HEK293T (cell line): ENCODE measurements at regions not wholly inside any gene's neighbourhood (a gene's known extent, or its start where the extent isn't known, plus 50 kb on each side); places are given as distances from the start of the nearest gene placed in this dataset.

Experiments
- CTCF ChIA-PET: fragments of 350-600 bp; formaldehyde crosslinking; extraction: SDS; loops from one replicate; lab custom pipeline; 2021; ENCODE audit warnings: antibody characterized with exemption, inconsistent platforms; lab: Yijun Ruan, JAX
- POLR2A ChIA-PET: fragments of 350-600 bp; formaldehyde crosslinking; extraction: SDS; loops from one replicate; lab custom pipeline; 2020; ENCODE audit warnings: antibody characterized with exemption, inconsistent platforms; lab: Yijun Ruan, JAX
- DNase-seq: peaks from one replicate; pipeline ENCODE4 v3.0.0; 2012; ENCODE audit warnings: mixed read lengths; ENCODE audit errors: extremely low spot score
- ARNT ChIP-seq: fragments of 450-650 bp; IDR thresholded peaks from 2 replicates; pipeline ENCODE4 v1.6.1; 2017; ENCODE audit warnings: mild to moderate bottlenecking
- BHLHE40 ChIP-seq: fragments of 450-650 bp; IDR thresholded peaks from 2 replicates; pipeline ENCODE4 v1.6.1; 2016; ENCODE audit warnings: mild to moderate bottlenecking, moderate library complexity, borderline replicate concordance
- CTBP1 ChIP-seq: fragments of 450-650 bp; IDR thresholded peaks from 2 replicates; pipeline ENCODE4 v1.6.1; 2016; ENCODE audit warnings: borderline replicate concordance
- ELF4 ChIP-seq: fragments of 450-650 bp; IDR thresholded peaks from 2 replicates; pipeline ENCODE4 v1.6.1; 2017; ENCODE audit warnings: antibody characterized with exemption
- FOXA1 ChIP-seq: fragments of 450-650 bp; IDR thresholded peaks from 2 replicates; pipeline ENCODE4 v1.6.1; 2016; ENCODE audit warnings: mild to moderate bottlenecking
- FOXK2 ChIP-seq: fragments of 450-650 bp; IDR thresholded peaks from 2 replicates; pipeline ENCODE4 v1.6.1; 2016; ENCODE audit warnings: mild to moderate bottlenecking
- FOXM1 ChIP-seq: fragments of 450-650 bp; IDR thresholded peaks from 2 replicates; pipeline ENCODE4 v1.6.1; 2017; ENCODE audit warnings: mild to moderate bottlenecking, borderline replicate concordance
- HDGF ChIP-seq: fragments of 450-650 bp; IDR thresholded peaks from 2 replicates; pipeline ENCODE4 v1.6.1; 2017; ENCODE audit warnings: antibody characterized with exemption, borderline replicate concordance
- L3MBTL2 ChIP-seq: fragments of 450-650 bp; conservative IDR thresholded peaks from 2 replicates; pipeline ENCODE4 v1.6.1; 2016; ENCODE audit warnings: mild to moderate bottlenecking
- LEF1 ChIP-seq: fragments of 450-650 bp; IDR thresholded peaks from 2 replicates; pipeline ENCODE4 v1.6.1; 2017; ENCODE audit warnings: mild to moderate bottlenecking, borderline replicate concordance
- NFRKB ChIP-seq: fragments of 450-650 bp; IDR thresholded peaks from 2 replicates; pipeline ENCODE4 v1.6.1; 2016; ENCODE audit warnings: mild to moderate bottlenecking, moderate library complexity
- PKNOX1 ChIP-seq: fragments of 450-650 bp; IDR thresholded peaks from 2 replicates; pipeline ENCODE4 v1.6.1; 2016
- SP1 ChIP-seq: fragments of 450-650 bp; IDR thresholded peaks from 2 replicates; pipeline ENCODE4 v1.6.1; 2017
- SUZ12 ChIP-seq: fragments of 450-650 bp; IDR thresholded peaks from 2 replicates; pipeline ENCODE4 v1.6.1; 2016; ENCODE audit warnings: mild to moderate bottlenecking
- TARDBP ChIP-seq: fragments of 450-650 bp; IDR thresholded peaks from 2 replicates; pipeline ENCODE4 v1.6.1; 2016
- ZNF384 ChIP-seq: fragments of 450-650 bp; IDR thresholded peaks from 2 replicates; pipeline ENCODE4 v1.6.1; 2016

- TF ChIP-seq PKNOX1 (no peak), SUZ12 (no peak), FOXA1 (no peak), FOXM1 (no peak), ELF4 (no peak), L3MBTL2 (no peak), FOXK2 (no peak), LEF1 (no peak), NFRKB (no peak), BHLHE40 (no peak), HDGF (no peak), ZNF384 (no peak)
- ChIA-PET POLR2A (no interaction called here), CTCF (no interaction called here)
- no peak for DNase-seq
Observed at GRCh38 chr4:62301500-62301899, 1101.4 kb downstream of the ADGRL3 start.

- POLR2A ChIA-PET = no interaction called here
- TF ChIP-seq CTBP1 (no peak), ARNT (no peak), PKNOX1 (no peak), FOXA1 (no peak), L3MBTL2 (no peak), SUZ12 (no peak), FOXM1 (no peak), TARDBP (no peak), ZNF384 (no peak), FOXK2 (no peak), LEF1 (no peak), BHLHE40 (no peak), ELF4 (no peak), NFRKB (no peak), SP1 (no peak), HDGF (no peak)
- no peak for DNase-seq
- CTCF ChIA-PET = no interaction called here
Observed at GRCh38 chr4:62293551-62293950, 1093.4 kb downstream of the ADGRL3 start.

- ChIA-PET CTCF (no interaction called here), POLR2A (no interaction called here)
- no peak for TF ChIP-seq FOXK2
- no peak for TF ChIP-seq FOXM1
- TF ChIP-seq HDGF = no peak
- no peak for TF ChIP-seq NFRKB
- TF ChIP-seq ELF4 = no peak
- TF ChIP-seq L3MBTL2 = no peak
- TF ChIP-seq ARNT = no peak
- no peak for DNase-seq
Observed at GRCh38 chr4:62292911-62293310, 1092.8 kb downstream of the ADGRL3 start.

GRCh38 chr4:62288808-62289541 lies 1088.8 kb downstream of the ADGRL3 start:
- no peak for TF ChIP-seq CTBP1
- no peak for TF ChIP-seq HDGF
- TF ChIP-seq ELF4 = no peak
- TF ChIP-seq PKNOX1 = no peak
- TF ChIP-seq FOXK2 = no peak
- no peak for TF ChIP-seq ZNF384
- TF ChIP-seq L3MBTL2 = no peak
- no peak for TF ChIP-seq SUZ12
- no peak for TF ChIP-seq NFRKB
- POLR2A ChIA-PET = no interaction called here
- no peak for DNase-seq
- CTCF ChIA-PET = no interaction called here

- CTCF ChIA-PET = interaction anchor here (0.8 kb wide), 1 partner anchor 532 kb away, joined by 8 read pairs; no protein-coding TSS in a partner anchor
- DNase-seq = no peak
- no peak for TF ChIP-seq HDGF
- TF ChIP-seq CTBP1 = no peak
- no peak for TF ChIP-seq PKNOX1
- no peak for TF ChIP-seq FOXA1
- no peak for TF ChIP-seq BHLHE40
- no peak for TF ChIP-seq TARDBP
- no peak for TF ChIP-seq ARNT
- no peak for TF ChIP-seq ZNF384
- TF ChIP-seq FOXM1 = no peak
- no peak for TF ChIP-seq NFRKB
- no peak for TF ChIP-seq LEF1
- no peak for TF ChIP-seq L3MBTL2
- POLR2A ChIA-PET = no interaction called here
Observed at GRCh38 chr4:62285026-62285425, 1084.9 kb downstream of the ADGRL3 start.

- DNase-seq = no peak
- TF ChIP-seq HDGF = no peak
- no peak for TF ChIP-seq FOXA1
- TF ChIP-seq CTBP1 = no peak
- TF ChIP-seq FOXK2 = no peak
- TF ChIP-seq L3MBTL2 = no peak
- TF ChIP-seq LEF1 = no peak
- no peak for TF ChIP-seq ELF4
- no peak for TF ChIP-seq ARNT
- no peak for TF ChIP-seq BHLHE40
- CTCF ChIA-PET = no interaction called here
- POLR2A ChIA-PET = no interaction called here
Observed at GRCh38 chr4:62279689-62280088, 1079.6 kb downstream of the ADGRL3 start.
